GM12865 (cell line): ENCODE measurements at regions not wholly inside any gene's neighbourhood (a gene's known extent, or its start where the extent isn't known, plus 50 kb on each side); places are given as distances from the start of the nearest gene placed in this dataset.

Source experiments
- DNase-seq: peaks from one replicate; pipeline ENCODE4 v3.0.0; 2010; ENCODE audit warnings: low read depth
- H3K4me3 ChIP-seq: 2 replicates; pipeline ENCODE4 v1.5.1; 2011; ENCODE audit warnings: mild to moderate bottlenecking, low read depth, low read length, control low read depth
- CTCF ChIP-seq: IDR thresholded peaks from 2 replicates; pipeline ENCODE4 v1.5.1; 2011; ENCODE audit warnings: low read length, control low read depth, low read depth, inconsistent platforms; ENCODE audit not compliant: insufficient read depth; ENCODE audit errors: missing control alignments

- DNase-seq: no peak
- H3K4me3 ChIP-seq: no peak overlapping the region
- TF ChIP-seq CTCF: no peak
Measured at GRCh38 chr13:26983543-26984320, 187.9 kb downstream of the USP12 start.

GRCh38 chr13:26980099-26981031, 191.2 kb downstream of the USP12 start:
- TF ChIP-seq CTCF: no peak
- no peak for DNase-seq
- no peak overlapping the region for H3K4me3 ChIP-seq

GRCh38 chr13:26979334-26979733, 192.3 kb downstream of the USP12 start:
- H3K4me3 ChIP-seq: no peak overlapping the region
- TF ChIP-seq CTCF: no peak
- DNase-seq: no peak

- DNase-seq: no peak
- no peak for TF ChIP-seq CTCF
- no peak overlapping the region for H3K4me3 ChIP-seq
Measured at GRCh38 chr13:26978081-26978860, 193.3 kb downstream of the USP12 start.

GRCh38 chr13:26977541-26977940, 194.1 kb downstream of the USP12 start:
- no peak for DNase-seq
- TF ChIP-seq CTCF: no peak
- no peak overlapping the region for H3K4me3 ChIP-seq

- no peak for DNase-seq
- H3K4me3 ChIP-seq: no peak overlapping the region
- no peak for TF ChIP-seq CTCF
Measured at GRCh38 chr13:26976313-26976712, 195.3 kb downstream of the USP12 start.
